ENCODE measurements at regions not wholly inside any gene's neighbourhood (a gene's known extent, or its start where the extent isn't known, plus 50 kb on each side); places are given as distances from the start of the nearest gene placed in this dataset.

DNA sequence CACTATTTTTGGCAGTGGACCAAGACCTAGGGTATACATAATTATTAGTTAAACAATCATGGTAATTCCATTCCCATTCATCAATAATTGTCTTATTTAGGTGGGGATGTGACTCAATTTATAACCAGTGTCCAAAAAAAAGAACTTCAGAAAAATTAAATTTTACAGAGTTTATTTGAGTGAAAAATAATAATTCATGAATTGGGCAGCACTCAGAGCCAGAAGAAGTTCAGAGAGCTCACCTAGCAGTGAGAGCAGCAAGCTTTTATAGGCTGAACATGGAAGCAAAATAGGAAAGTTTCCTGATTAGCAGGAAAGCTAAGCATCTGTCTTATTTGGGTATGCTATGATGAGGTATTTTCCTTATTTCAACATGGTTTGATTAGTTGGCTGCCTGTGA, 500.8 kb downstream of the PCDH7 start:
- no peak for DNase-seq (ENCODE audit: low read depth)
- H3K4me3 ChIP-seq (ENCODE audit: low read depth, low read length), result no peak overlapping the region
- no peak for TF ChIP-seq CTCF (conservative IDR thresholded peaks at IDR 0.05; ENCODE audit: low read depth, low read length)

GRCh38 chr4:31228068-31228467, 507.9 kb downstream of the PCDH7 start:
- no peak for DNase-seq (ENCODE audit: low read depth)
- TF ChIP-seq CTCF (conservative IDR thresholded peaks at IDR 0.05; ENCODE audit: low read depth, low read length), result no peak
- no peak overlapping the region for H3K4me3 ChIP-seq (ENCODE audit: low read depth, low read length)

GRCh38 chr4:31230594-31230993, 510.4 kb downstream of the PCDH7 start:
- TF ChIP-seq CTCF (conservative IDR thresholded peaks at IDR 0.05; ENCODE audit: low read depth, low read length), result no peak
- no peak for DNase-seq (ENCODE audit: low read depth)
- no peak overlapping the region for H3K4me3 ChIP-seq (ENCODE audit: low read depth, low read length)

- H3K4me3 ChIP-seq (ENCODE audit: low read depth, low read length), result no peak overlapping the region
- no peak for TF ChIP-seq CTCF (conservative IDR thresholded peaks at IDR 0.05; ENCODE audit: low read depth, low read length)
- DNase-seq (ENCODE audit: low read depth), result no peak
Observed at GRCh38 chr4:31234494-31234893, 514.3 kb downstream of the PCDH7 start.

- H3K4me3 ChIP-seq (ENCODE audit: low read depth, low read length), result no peak overlapping the region
- no peak for DNase-seq (ENCODE audit: low read depth)
- no peak for TF ChIP-seq CTCF (conservative IDR thresholded peaks at IDR 0.05; ENCODE audit: low read depth, low read length)
Observed at GRCh38 chr4:31234901-31235300, 514.7 kb downstream of the PCDH7 start.

DNA sequence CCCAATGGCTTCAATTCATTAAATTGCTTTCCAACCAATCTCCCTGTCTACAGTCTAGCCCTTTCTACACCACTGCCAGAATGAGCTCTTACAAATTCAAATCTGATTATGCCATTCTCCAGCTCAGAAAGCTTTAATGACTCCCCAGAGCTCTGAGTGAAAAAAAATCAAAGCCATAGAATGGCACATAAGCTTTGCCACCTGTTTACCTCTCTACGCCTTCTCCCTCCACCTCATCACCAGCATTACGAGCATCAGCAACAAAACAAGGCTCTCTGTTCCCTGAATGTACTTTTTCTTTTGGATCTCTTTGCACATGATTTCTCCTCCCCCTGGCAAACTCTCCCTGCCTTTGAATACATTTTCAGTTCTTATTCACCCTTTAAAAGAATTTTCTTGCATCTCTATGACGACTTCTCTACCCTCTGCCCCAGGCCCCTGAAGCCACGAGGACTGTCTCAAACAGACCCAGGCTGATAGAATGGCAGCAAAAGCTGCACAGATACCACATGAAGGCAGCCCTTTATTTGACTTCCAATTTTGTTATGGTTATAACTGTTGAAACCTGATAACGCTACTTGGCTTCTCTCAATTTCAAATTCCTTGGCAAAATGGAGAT, 516.0 kb downstream of the PCDH7 start:
- no peak overlapping the region for H3K4me3 ChIP-seq (ENCODE audit: low read depth, low read length)
- DNase-seq (ENCODE audit: low read depth), result no peak
- TF ChIP-seq CTCF (conservative IDR thresholded peaks at IDR 0.05; ENCODE audit: low read depth, low read length), result no peak

DNA sequence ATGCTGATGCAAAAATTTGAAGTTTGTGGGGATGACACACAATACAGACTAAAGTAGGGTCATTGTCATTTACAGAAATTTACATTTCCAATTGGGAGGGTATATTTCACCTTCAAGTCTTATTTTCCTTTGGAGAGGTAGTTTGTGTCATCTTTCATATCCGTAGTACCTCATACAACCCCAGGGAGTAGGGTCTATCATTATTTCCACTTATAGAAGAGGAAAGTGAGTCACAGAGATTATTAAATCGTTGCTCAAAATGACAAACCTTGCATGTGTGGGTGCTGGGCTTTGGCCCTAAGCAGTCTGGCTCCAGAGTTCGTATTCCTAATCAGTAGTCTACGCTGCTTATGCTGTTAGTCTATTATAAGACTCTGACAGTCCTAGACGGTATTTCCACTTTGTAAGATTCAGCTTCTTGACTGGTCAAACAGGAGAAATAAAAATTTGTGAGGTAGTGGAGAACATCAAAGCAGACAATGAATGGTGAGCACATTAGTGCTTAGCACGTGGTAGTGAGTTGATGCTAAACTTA, 516.5 kb downstream of the PCDH7 start:
- no peak for DNase-seq (ENCODE audit: low read depth)
- no peak overlapping the region for H3K4me3 ChIP-seq (ENCODE audit: low read depth, low read length)
- no peak for TF ChIP-seq CTCF (conservative IDR thresholded peaks at IDR 0.05; ENCODE audit: low read depth, low read length)
